ENCODE measurements at regions not wholly inside any gene's neighbourhood (a gene's known extent, or its start where the extent isn't known, plus 50 kb on each side); places are given as distances from the start of the nearest gene placed in this dataset.

- TF ChIP-seq CTCF (conservative IDR thresholded peaks at IDR 0.05), result no peak
- TF ChIP-seq EZH2 (IDR thresholded peaks at IDR 0.05; ENCODE audit: low read depth), result no peak
Measured at GRCh38 chr6:19669206-19669605, 168.0 kb upstream of the ID4 start.

Measured in PC-9 (cell line).